ENCODE measurements at regions not wholly inside any gene's neighbourhood (a gene's known extent, or its start where the extent isn't known, plus 50 kb on each side); places are given as distances from the start of the nearest gene placed in this dataset.

DNA sequence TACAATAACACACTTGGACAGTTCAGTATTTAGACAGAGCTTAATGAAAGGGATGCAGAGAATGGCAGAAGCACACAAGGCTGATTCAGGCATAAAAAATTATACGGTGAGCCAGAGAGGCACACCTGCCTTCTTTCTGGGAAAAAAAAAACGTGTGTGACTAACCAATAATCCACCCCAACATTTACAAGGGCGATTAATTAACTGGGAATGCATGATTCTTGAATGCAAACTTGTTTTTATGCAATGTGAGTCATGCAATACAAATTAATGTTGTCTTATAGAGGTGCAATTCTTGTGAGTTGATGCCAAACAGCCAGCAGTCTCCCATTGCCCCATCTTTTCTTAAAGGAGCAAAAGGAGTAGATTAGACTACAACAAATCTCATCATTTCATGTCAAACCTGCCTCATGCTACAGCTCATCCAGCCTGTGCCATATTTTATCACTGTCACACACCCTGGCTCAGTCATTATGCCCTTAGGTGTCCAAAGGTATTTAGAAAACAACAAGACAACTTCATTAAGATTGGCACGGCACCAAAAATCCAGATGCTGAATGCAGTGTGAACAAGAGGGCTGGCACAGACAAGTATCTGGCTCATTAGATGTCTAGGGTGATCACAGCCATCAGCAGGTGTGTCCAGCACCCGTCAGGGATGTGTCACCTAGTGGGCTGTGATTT is 721.1 kb downstream of the EFNB2 start:
- H3K4me1 ChIP-seq (ENCODE audit: control insufficient read depth in 1 of 2, insufficient read depth in 1 of 2, low read depth in 1 of 2, low read length in 1 of 2), result no peaks in the 10 kb centered on the region
- no peak overlapping the region for H3K27ac ChIP-seq
- H3K9me3 ChIP-seq, result no peaks in the 10 kb centered on the region
- TF ChIP-seq, protein P1, sequence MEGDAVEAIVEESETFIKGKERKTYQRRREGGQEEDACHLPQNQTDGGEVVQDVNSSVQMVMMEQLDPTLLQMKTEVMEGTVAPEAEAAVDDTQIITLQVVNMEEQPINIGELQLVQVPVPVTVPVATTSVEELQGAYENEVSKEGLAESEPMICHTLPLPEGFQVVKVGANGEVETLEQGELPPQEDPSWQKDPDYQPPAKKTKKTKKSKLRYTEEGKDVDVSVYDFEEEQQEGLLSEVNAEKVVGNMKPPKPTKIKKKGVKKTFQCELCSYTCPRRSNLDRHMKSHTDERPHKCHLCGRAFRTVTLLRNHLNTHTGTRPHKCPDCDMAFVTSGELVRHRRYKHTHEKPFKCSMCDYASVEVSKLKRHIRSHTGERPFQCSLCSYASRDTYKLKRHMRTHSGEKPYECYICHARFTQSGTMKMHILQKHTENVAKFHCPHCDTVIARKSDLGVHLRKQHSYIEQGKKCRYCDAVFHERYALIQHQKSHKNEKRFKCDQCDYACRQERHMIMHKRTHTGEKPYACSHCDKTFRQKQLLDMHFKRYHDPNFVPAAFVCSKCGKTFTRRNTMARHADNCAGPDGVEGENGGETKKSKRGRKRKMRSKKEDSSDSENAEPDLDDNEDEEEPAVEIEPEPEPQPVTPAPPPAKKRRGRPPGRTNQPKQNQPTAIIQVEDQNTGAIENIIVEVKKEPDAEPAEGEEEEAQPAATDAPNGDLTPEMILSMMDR (IDR thresholded peaks at IDR 0.05), result no peak
- no peaks in the 10 kb centered on the region for H3K36me3 ChIP-seq
- no peak overlapping the region for H3K4me3 ChIP-seq (ENCODE audit: low read depth in 1 of 2, low read length in 1 of 2)
- no peaks in the 10 kb centered on the region for H3K27me3 ChIP-seq

DNA sequence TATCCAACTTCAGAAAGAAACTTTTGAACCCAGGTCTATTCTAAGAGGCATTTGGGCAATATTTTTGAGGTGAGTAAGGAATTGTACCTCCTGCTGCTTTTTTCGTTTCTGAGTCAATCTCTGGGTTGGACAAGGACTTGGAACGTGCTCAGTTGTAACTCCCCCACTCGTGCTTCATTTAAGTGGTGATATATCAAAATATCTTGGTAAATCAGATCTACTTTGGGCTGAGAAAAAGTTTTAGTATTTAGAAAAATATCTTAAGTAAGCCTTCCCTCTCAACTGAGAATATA is 728.9 kb downstream of the EFNB2 start:
- Histone ChIP-seq H3K9me3 (no peaks in the 10 kb centered on the region), H3K27ac (no peak overlapping the region), H3K27me3 (no peaks in the 10 kb centered on the region), H3K4me3 (ENCODE audit: low read depth in 1 of 2, low read length in 1 of 2) (no peak overlapping the region), H3K36me3 (no peaks in the 10 kb centered on the region), H3K4me1 (ENCODE audit: control insufficient read depth in 1 of 2, insufficient read depth in 1 of 2, low read depth in 1 of 2, low read length in 1 of 2) (no peaks in the 10 kb centered on the region)
- TF ChIP-seq, protein P1 (IDR thresholded peaks at IDR 0.05), result no peak

DNA sequence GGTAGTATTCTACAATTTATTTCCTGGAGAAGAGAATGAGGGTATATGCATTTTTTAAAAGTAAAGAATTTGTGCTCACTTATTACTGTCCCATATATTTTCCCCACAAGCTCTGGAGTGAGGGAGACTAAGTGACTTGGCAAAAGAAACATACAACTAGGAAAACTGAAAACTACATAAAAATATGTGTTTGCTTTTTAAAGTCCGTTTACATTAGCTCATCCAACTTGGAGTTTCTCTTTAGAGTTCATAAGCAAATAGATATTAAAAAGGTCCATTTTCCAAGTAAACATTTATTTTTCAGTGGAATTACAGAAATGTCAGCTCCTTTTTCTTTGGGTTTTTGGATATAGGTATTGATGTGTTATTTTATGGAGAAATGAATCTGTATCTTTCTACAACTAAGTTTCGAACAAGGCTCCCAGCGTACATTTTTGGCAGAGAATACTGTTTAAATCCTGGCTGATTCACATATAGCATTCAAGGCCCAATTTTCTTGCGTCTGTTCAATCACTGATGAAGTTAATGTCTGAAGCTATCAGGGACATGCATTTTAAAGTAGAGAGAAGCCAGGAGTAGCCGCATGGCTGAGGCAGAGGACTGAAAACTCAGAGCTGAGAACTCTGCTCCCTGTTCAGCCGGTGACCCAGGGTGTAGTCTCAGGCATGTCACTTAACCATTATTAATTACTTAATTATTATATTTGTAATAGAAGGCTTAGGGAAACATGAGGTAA is 729.4 kb downstream of the EFNB2 start:
- no peaks in the 10 kb centered on the region for H3K27me3 ChIP-seq
- no peaks in the 10 kb centered on the region for H3K4me1 ChIP-seq (ENCODE audit: control insufficient read depth in 1 of 2, insufficient read depth in 1 of 2, low read depth in 1 of 2, low read length in 1 of 2)
- H3K27ac ChIP-seq, result no peak overlapping the region
- TF ChIP-seq, protein P1 (IDR thresholded peaks at IDR 0.05), result no peak
- no peaks in the 10 kb centered on the region for H3K36me3 ChIP-seq
- H3K9me3 ChIP-seq, result no peaks in the 10 kb centered on the region
- H3K4me3 ChIP-seq (ENCODE audit: low read depth in 1 of 2, low read length in 1 of 2), result no peak overlapping the region

DNA sequence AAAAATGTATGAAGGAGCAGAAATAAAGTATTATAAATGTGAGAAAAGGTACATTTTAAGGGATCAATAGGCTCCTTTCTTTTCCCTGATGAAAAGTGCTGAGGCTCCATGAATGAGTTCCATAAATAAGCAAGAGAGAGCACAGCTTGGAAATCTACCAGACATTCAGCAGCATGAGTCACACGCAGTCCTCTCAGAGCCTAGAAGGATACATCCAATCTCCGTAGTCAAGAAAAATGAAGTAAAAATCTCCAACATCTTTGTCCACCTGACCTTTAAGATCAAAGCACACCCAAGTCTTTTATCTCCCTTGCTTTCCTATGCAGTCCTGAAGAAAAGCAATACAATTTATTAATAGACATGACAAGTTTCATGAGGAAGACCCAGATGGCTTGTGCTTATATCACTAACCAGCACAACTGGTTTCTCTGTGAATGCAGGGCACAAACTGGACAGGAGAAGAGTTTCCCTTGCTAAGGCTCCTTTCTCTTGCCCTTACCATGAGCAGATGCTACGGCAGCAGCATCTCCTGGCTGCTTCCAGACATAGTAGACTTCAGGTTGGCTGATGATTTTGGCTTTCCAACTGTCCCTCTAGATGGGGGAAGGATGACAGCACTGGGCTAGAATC is 730.8 kb downstream of the EFNB2 start:
- H3K4me1 ChIP-seq (ENCODE audit: control insufficient read depth in 1 of 2, insufficient read depth in 1 of 2, low read depth in 1 of 2, low read length in 1 of 2), result no peaks in the 10 kb centered on the region
- H3K27ac ChIP-seq, result no peak overlapping the region
- no peaks in the 10 kb centered on the region for H3K36me3 ChIP-seq
- TF ChIP-seq, protein P1 (IDR thresholded peaks at IDR 0.05), result no peak
- no peaks in the 10 kb centered on the region for H3K9me3 ChIP-seq
- no peak overlapping the region for H3K4me3 ChIP-seq (ENCODE audit: low read depth in 1 of 2, low read length in 1 of 2)
- H3K27me3 ChIP-seq, result no peaks in the 10 kb centered on the region

DNA sequence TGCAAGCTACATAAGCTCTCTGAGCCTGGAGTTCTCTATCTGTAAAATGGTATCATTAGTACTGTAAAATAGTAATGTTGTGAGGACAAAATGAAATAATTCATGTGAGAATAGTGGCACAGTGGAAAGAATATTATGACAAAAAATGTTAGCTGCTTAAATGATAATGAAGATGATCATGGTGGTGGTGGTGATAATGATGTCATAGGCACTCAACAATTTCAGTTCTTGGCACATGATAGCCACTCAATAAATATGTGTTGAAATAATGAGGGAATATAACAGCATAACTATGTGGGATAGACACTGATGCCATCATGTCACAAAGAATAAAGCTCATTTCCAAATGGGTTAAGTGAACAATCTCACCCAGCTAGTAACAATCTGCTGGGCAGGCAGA is 736.3 kb downstream of the EFNB2 start:
- TF ChIP-seq, protein P1 (IDR thresholded peaks at IDR 0.05), result no peak
- Histone ChIP-seq H3K4me3 (ENCODE audit: low read depth in 1 of 2, low read length in 1 of 2) (no peak overlapping the region), H3K36me3 (no peaks in the 10 kb centered on the region), H3K27ac (no peak overlapping the region), H3K4me1 (ENCODE audit: control insufficient read depth in 1 of 2, insufficient read depth in 1 of 2, low read depth in 1 of 2, low read length in 1 of 2) (no peaks in the 10 kb centered on the region), H3K9me3 (no peaks in the 10 kb centered on the region), H3K27me3 (no peaks in the 10 kb centered on the region)

Measured in neutrophil (primary cell).